Activated T-helper 2 cell treated with anti-CD3 and anti-CD28 coated beads, Interferon-gamma antibody, Interleukin-2, Interleukin-4, amounts not matched to agents 10 μg/mL and 5 μg/mL and 100 μg/mL, durations not matched to agents 14 hours and 24 hours and 36 hours (primary cell): ENCODE measurements at regions not wholly inside any gene's neighbourhood (a gene's known extent, or its start where the extent isn't known, plus 50 kb on each side); places are given as distances from the start of the nearest gene placed in this dataset.

ENCODE experiments used
- DNase-seq: peaks from one replicate; pipeline ENCODE4 v3.0.0; 2021; ENCODE audit warnings: low spot score
- H3K27ac Mint-ChIP-seq: one replicate; pipeline ENCODE4 v1.8.0; 2021; ENCODE audit warnings: mixed read lengths
- H3K27me3 Mint-ChIP-seq: one replicate; pipeline ENCODE4 v1.8.0; 2021; ENCODE audit warnings: low read depth, mixed read lengths
- H3K36me3 Mint-ChIP-seq: one replicate; pipeline ENCODE4 v1.8.0; 2021; ENCODE audit warnings: low read depth, mixed read lengths
- H3K4me1 Mint-ChIP-seq: one replicate; pipeline ENCODE4 v1.8.0; 2021; ENCODE audit warnings: low read depth, mixed read lengths
- H3K4me3 Mint-ChIP-seq: one replicate; pipeline ENCODE4 v1.8.0; 2021; ENCODE audit warnings: low read depth, mild to moderate bottlenecking, moderate library complexity, mixed read lengths
- H3K9me3 Mint-ChIP-seq: one replicate; pipeline ENCODE4 v1.8.0; 2021; ENCODE audit warnings: mixed read lengths
- intact Hi-C: fragments of 100-400 bp; cut with micrococcal nuclease; formaldehyde crosslinking; loops from one replicate; pipeline ENCODE4 v1.15.1; 2023

- DNase-seq, result no peak
- intact Hi-C loops, result no loop called here
- H3K36me3 Mint-ChIP-seq, result no peaks in the 10 kb centered on the region
- no peaks in the 10 kb centered on the region for H3K9me3 Mint-ChIP-seq
- peaks cover 20% of the 10 kb centered on the region for H3K27me3 Mint-ChIP-seq
- no peak overlapping the region for H3K27ac Mint-ChIP-seq
- H3K4me1 Mint-ChIP-seq, result peaks cover 4% of the 10 kb centered on the region
- H3K4me3 Mint-ChIP-seq, result no peak overlapping the region
These were observed 285.4 kb upstream of the MGAT5 start for GRCh38 chr2:133968446-133968845.

- Mint-ChIP-seq H3K4me3 (no peak overlapping the region), H3K27me3 (peaks cover 20% of the 10 kb centered on the region), H3K27ac (no peak overlapping the region), H3K9me3 (no peaks in the 10 kb centered on the region), H3K4me1 (peaks cover 7% of the 10 kb centered on the region), H3K36me3 (no peaks in the 10 kb centered on the region)
- no peak for DNase-seq
- intact Hi-C loops, result no loop called here
These were observed 283.2 kb upstream of the MGAT5 start for GRCh38 chr2:133970641-133971040.

- Mint-ChIP-seq H3K36me3 (no peaks in the 10 kb centered on the region), H3K4me1 (peaks cover 9% of the 10 kb centered on the region), H3K4me3 (no peak overlapping the region), H3K9me3 (no peaks in the 10 kb centered on the region), H3K27me3 (peaks cover 20% of the 10 kb centered on the region), H3K27ac (no peak overlapping the region)
- intact Hi-C loops, result no loop called here
- no peak for DNase-seq
These were observed 281.6 kb upstream of the MGAT5 start for GRCh38 chr2:133972297-133972696.

GRCh38 chr2:133972786-133973185, 281.1 kb upstream of the MGAT5 start:
- H3K4me1 Mint-ChIP-seq, result peaks cover 9% of the 10 kb centered on the region
- H3K36me3 Mint-ChIP-seq, result no peaks in the 10 kb centered on the region
- no peak overlapping the region for H3K4me3 Mint-ChIP-seq
- peaks cover 18% of the 10 kb centered on the region for H3K27me3 Mint-ChIP-seq
- H3K9me3 Mint-ChIP-seq, result no peaks in the 10 kb centered on the region
- no peak for DNase-seq
- intact Hi-C loops, result no loop called here
- no peak overlapping the region for H3K27ac Mint-ChIP-seq

- no peak overlapping the region for H3K4me3 Mint-ChIP-seq
These were observed 279.5 kb upstream of the MGAT5 start for GRCh38 chr2:133974353-133974752.

GRCh38 chr2:133975135-133975534, 278.7 kb upstream of the MGAT5 start:
- H3K9me3 Mint-ChIP-seq, result no peaks in the 10 kb centered on the region
- no peak for DNase-seq
- no peak overlapping the region for H3K27ac Mint-ChIP-seq
- intact Hi-C loops, result no loop called here
- peaks cover 15% of the 10 kb centered on the region for H3K27me3 Mint-ChIP-seq
- no peaks in the 10 kb centered on the region for H3K36me3 Mint-ChIP-seq
- H3K4me1 Mint-ChIP-seq, result peaks cover 9% of the 10 kb centered on the region
- no peak overlapping the region for H3K4me3 Mint-ChIP-seq

More at GRCh38 chr2:133974353-133974752, 279.5 kb upstream of the MGAT5 start:
- no peaks in the 10 kb centered on the region for H3K9me3 Mint-ChIP-seq
- H3K4me1 Mint-ChIP-seq, result peaks cover 9% of the 10 kb centered on the region
- intact Hi-C loops, result no loop called here
- no peak overlapping the region for H3K27ac Mint-ChIP-seq
- no peak for DNase-seq
- no peaks in the 10 kb centered on the region for H3K36me3 Mint-ChIP-seq
- peaks cover 18% of the 10 kb centered on the region for H3K27me3 Mint-ChIP-seq

- no peak overlapping the region for H3K4me3 Mint-ChIP-seq
- DNase-seq, result no peak
- peaks cover 9% of the 10 kb centered on the region for H3K4me1 Mint-ChIP-seq
- peaks cover 13% of the 10 kb centered on the region for H3K27me3 Mint-ChIP-seq
- no peaks in the 10 kb centered on the region for H3K36me3 Mint-ChIP-seq
- intact Hi-C loops, result no loop called here
- H3K9me3 Mint-ChIP-seq, result no peaks in the 10 kb centered on the region
- no peak overlapping the region for H3K27ac Mint-ChIP-seq
These were observed 278.0 kb upstream of the MGAT5 start for GRCh38 chr2:133975676-133976428.

GRCh38 chr2:133976659-133977058, 277.2 kb upstream of the MGAT5 start:
- intact Hi-C loops, result no loop called here
- no peak overlapping the region for H3K4me3 Mint-ChIP-seq
- H3K27ac Mint-ChIP-seq, result no peak overlapping the region
- DNase-seq, result no peak
- no peaks in the 10 kb centered on the region for H3K9me3 Mint-ChIP-seq
- peaks cover 9% of the 10 kb centered on the region for H3K4me1 Mint-ChIP-seq
- H3K27me3 Mint-ChIP-seq, result peaks cover 8% of the 10 kb centered on the region
- H3K36me3 Mint-ChIP-seq, result no peaks in the 10 kb centered on the region

- peaks cover 6% of the 10 kb centered on the region for H3K27me3 Mint-ChIP-seq
- H3K4me1 Mint-ChIP-seq, result peaks cover 9% of the 10 kb centered on the region
- no peaks in the 10 kb centered on the region for H3K9me3 Mint-ChIP-seq
- H3K36me3 Mint-ChIP-seq, result no peaks in the 10 kb centered on the region
- H3K4me3 Mint-ChIP-seq, result no peak overlapping the region
- no peak overlapping the region for H3K27ac Mint-ChIP-seq
- no peak for DNase-seq
- intact Hi-C loops, result no loop called here
These were observed 276.5 kb upstream of the MGAT5 start for GRCh38 chr2:133977405-133977804.

- no peak overlapping the region for H3K27ac Mint-ChIP-seq
- H3K36me3 Mint-ChIP-seq, result no peaks in the 10 kb centered on the region
- H3K9me3 Mint-ChIP-seq, result no peaks in the 10 kb centered on the region
- H3K27me3 Mint-ChIP-seq, result no peaks in the 10 kb centered on the region
- intact Hi-C loops, result no loop called here
- no peak overlapping the region for H3K4me3 Mint-ChIP-seq
- H3K4me1 Mint-ChIP-seq, result no peaks in the 10 kb centered on the region
- DNase-seq, result no peak
These were observed 271.6 kb upstream of the MGAT5 start for GRCh38 chr2:133982256-133982655.

GRCh38 chr2:133985563-133985962, 268.3 kb upstream of the MGAT5 start:
- Mint-ChIP-seq H3K4me1 (no peaks in the 10 kb centered on the region), H3K27ac (no peak overlapping the region), H3K9me3 (no peaks in the 10 kb centered on the region), H3K4me3 (no peak overlapping the region), H3K36me3 (no peaks in the 10 kb centered on the region), H3K27me3 (peaks cover 3% of the 10 kb centered on the region)
- no peak for DNase-seq
- intact Hi-C loops, result no loop called here

- Mint-ChIP-seq H3K4me3 (no peak overlapping the region), H3K9me3 (no peaks in the 10 kb centered on the region), H3K36me3 (no peaks in the 10 kb centered on the region), H3K27me3 (peaks cover 3% of the 10 kb centered on the region), H3K27ac (no peak overlapping the region), H3K4me1 (no peaks in the 10 kb centered on the region)
- DNase-seq, result no peak
- intact Hi-C loops, result no loop called here
These were observed 267.6 kb upstream of the MGAT5 start for GRCh38 chr2:133986081-133986837.
